Osteoblast (primary cell): ENCODE measurements at regions not wholly inside any gene's neighbourhood (a gene's known extent, or its start where the extent isn't known, plus 50 kb on each side); places are given as distances from the start of the nearest gene placed in this dataset.

Experiments
- DNase-seq: peaks from one replicate; pipeline ENCODE4 v3.0.0; 2011; ENCODE audit warnings: low spot score, mixed read lengths; ENCODE audit not compliant: insufficient read length; ENCODE audit errors: missing footprints
- H2AFZ ChIP-seq: 2 replicates; pipeline ENCODE4 v1.6.0; 2011; ENCODE audit warnings: mild to moderate bottlenecking, low read length
- H3K27ac ChIP-seq: 2 replicates; pipeline ENCODE4 v1.5.1; 2011; ENCODE audit warnings: mild to moderate bottlenecking, low read depth, low read length, moderate library complexity
- H3K27me3 ChIP-seq: 2 replicates; pipeline ENCODE4 v1.6.0; 2012; ENCODE audit warnings: mild to moderate bottlenecking, control low read depth, inconsistent platforms, low read length, moderate library complexity; ENCODE audit not compliant: insufficient read depth
- H3K36me3 ChIP-seq: 2 replicates; pipeline ENCODE4 v1.5.1; 2011; ENCODE audit warnings: mild to moderate bottlenecking, low read length, control low read depth, moderate library complexity; ENCODE audit not compliant: insufficient read depth
- H3K4me1 ChIP-seq: 2 replicates; pipeline ENCODE4 v1.5.1; 2011; ENCODE audit warnings: mild to moderate bottlenecking, low read length, control low read depth, moderate library complexity; ENCODE audit not compliant: insufficient read depth
- H3K4me2 ChIP-seq: 2 replicates; pipeline ENCODE4 v1.6.0; 2011; ENCODE audit warnings: mild to moderate bottlenecking, low read length; ENCODE audit not compliant: insufficient read depth
- H3K4me3 ChIP-seq: fragments of 200-600 bp; sonication (generic); 3 replicates; pipeline ENCODE4 v1.5.1; 2012; ENCODE audit warnings: mild to moderate bottlenecking, low read length, inconsistent platforms; ENCODE audit not compliant: insufficient read depth
- H3K79me2 ChIP-seq: 2 replicates; pipeline ENCODE4 v1.6.0; 2012; ENCODE audit warnings: mild to moderate bottlenecking, low read length, control low read depth, inconsistent platforms; ENCODE audit not compliant: insufficient read depth
- H3K9me3 ChIP-seq: 2 replicates; pipeline ENCODE4 v1.5.1; 2011; ENCODE audit warnings: low read depth, low read length, control low read depth
- H4K20me1 ChIP-seq: 2 replicates; pipeline ENCODE4 v1.6.0; 2012; ENCODE audit warnings: mild to moderate bottlenecking, low read length, control low read depth; ENCODE audit not compliant: insufficient read depth
- CTCF ChIP-seq: IDR thresholded peaks from 2 replicates; pipeline ENCODE4 v1.5.1; 2011; ENCODE audit warnings: mild to moderate bottlenecking, low read depth, low read length, moderate library complexity; ENCODE audit errors: extremely low read depth

- H3K4me2 ChIP-seq, result no peak overlapping the region
- no peaks in the 10 kb centered on the region for H3K4me1 ChIP-seq
- TF ChIP-seq CTCF, result no peak
- no peak for DNase-seq
- H3K9me3 ChIP-seq, result no peaks in the 10 kb centered on the region
- H3K4me3 ChIP-seq, result no peak overlapping the region
- H3K36me3 ChIP-seq, result no peaks in the 10 kb centered on the region
- no peaks in the 10 kb centered on the region for H3K27me3 ChIP-seq
- H3K27ac ChIP-seq, result no peak overlapping the region
- H4K20me1 ChIP-seq, result no peaks in the 10 kb centered on the region
- H3K79me2 ChIP-seq, result no peaks in the 10 kb centered on the region
- H2AFZ ChIP-seq, result no peak overlapping the region
These were observed 128.1 kb upstream of the LY86 start for GRCh38 chr6:6460416-6460815.

- H3K4me2 ChIP-seq, result no peak overlapping the region
- no peaks in the 10 kb centered on the region for H4K20me1 ChIP-seq
- H2AFZ ChIP-seq, result no peak overlapping the region
- no peak overlapping the region for H3K4me3 ChIP-seq
- H3K4me1 ChIP-seq, result no peaks in the 10 kb centered on the region
- H3K36me3 ChIP-seq, result no peaks in the 10 kb centered on the region
- TF ChIP-seq CTCF, result no peak
- H3K27ac ChIP-seq, result no peak overlapping the region
- no peaks in the 10 kb centered on the region for H3K79me2 ChIP-seq
- H3K9me3 ChIP-seq, result no peaks in the 10 kb centered on the region
- H3K27me3 ChIP-seq, result no peaks in the 10 kb centered on the region
- DNase-seq, result no peak
These were observed 127.4 kb upstream of the LY86 start for GRCh38 chr6:6461138-6461537.

GRCh38 chr6:6466967-6467761 is 121.4 kb upstream of the LY86 start:
- H3K79me2 ChIP-seq, result no peaks in the 10 kb centered on the region
- peaks cover 3% of the 10 kb centered on the region for H3K9me3 ChIP-seq
- no peaks in the 10 kb centered on the region for H3K36me3 ChIP-seq
- no peaks in the 10 kb centered on the region for H4K20me1 ChIP-seq
- TF ChIP-seq CTCF, result no peak
- H3K4me1 ChIP-seq, result no peaks in the 10 kb centered on the region
- H3K4me3 ChIP-seq, result no peak overlapping the region
- no peak overlapping the region for H3K4me2 ChIP-seq
- H3K27ac ChIP-seq, result no peak overlapping the region
- H2AFZ ChIP-seq, result no peak overlapping the region
- no peaks in the 10 kb centered on the region for H3K27me3 ChIP-seq
- DNase-seq, result peak; percentile 67

GRCh38 chr6:6469074-6469473 is 119.4 kb upstream of the LY86 start:
- H3K27ac ChIP-seq, result no peak overlapping the region
- no peaks in the 10 kb centered on the region for H3K4me1 ChIP-seq
- DNase-seq, result no peak
- H3K27me3 ChIP-seq, result no peaks in the 10 kb centered on the region
- peaks cover 3% of the 10 kb centered on the region for H3K9me3 ChIP-seq
- no peak overlapping the region for H3K4me2 ChIP-seq
- no peaks in the 10 kb centered on the region for H4K20me1 ChIP-seq
- no peak overlapping the region for H3K4me3 ChIP-seq
- no peaks in the 10 kb centered on the region for H3K79me2 ChIP-seq
- H2AFZ ChIP-seq, result no peak overlapping the region
- TF ChIP-seq CTCF, result no peak
- H3K36me3 ChIP-seq, result no peaks in the 10 kb centered on the region
